Neural progenitor cell (in vitro differentiated cells): ENCODE measurements at regions not wholly inside any gene's neighbourhood (a gene's known extent, or its start where the extent isn't known, plus 50 kb on each side); places are given as distances from the start of the nearest gene placed in this dataset.

Experiments used
- DNase-seq: peaks from one replicate; pipeline ENCODE4 v3.0.0-alpha.2; 2016; ENCODE audit warnings: low spot score
- H2AFZ ChIP-seq: fragments of 200-600 bp; sonication (generic); replicated peaks from 2 replicates; pipeline ENCODE4 v1.6.1; 2016; ENCODE audit warnings: antibody characterized with exemption
- H3F3A ChIP-seq: fragments of 200-600 bp; sonication (generic); 2 replicates; pipeline ENCODE4 v1.6.1; 2016; ENCODE audit warnings: antibody characterized with exemption, low read depth
- H3K27ac ChIP-seq: fragments of 200-600 bp; sonication (generic); 2 replicates; pipeline ENCODE4 v1.5.1; 2016; ENCODE audit warnings: mild to moderate bottlenecking
- H3K27me3 ChIP-seq: fragments of 200-600 bp; sonication (generic); 2 replicates; pipeline ENCODE4 v1.6.1; 2016; ENCODE audit warnings: mild to moderate bottlenecking, moderate library complexity
- H3K36me3 ChIP-seq: fragments of 200-600 bp; sonication (generic); 2 replicates; pipeline ENCODE4 v1.5.1; 2016
- H3K4me1 ChIP-seq: fragments of 200-600 bp; sonication (generic); 2 replicates; pipeline ENCODE4 v1.6.1; 2016; ENCODE audit warnings: mixed run types
- H3K4me2 ChIP-seq: fragments of 200-600 bp; sonication (generic); 2 replicates; pipeline ENCODE4 v1.6.1; 2016
- H3K4me3 ChIP-seq: fragments of 200-600 bp; sonication (generic); 2 replicates; pipeline ENCODE4 v1.5.1; 2016
- H3K79me2 ChIP-seq: fragments of 200-600 bp; sonication (generic); 2 replicates; pipeline ENCODE4 v1.6.1; 2016; ENCODE audit warnings: low read depth
- H3K9ac ChIP-seq: fragments of 200-600 bp; sonication (generic); 2 replicates; pipeline ENCODE4 v1.6.1; 2016
- H3K9me3 ChIP-seq: fragments of 200-600 bp; sonication (generic); 2 replicates; pipeline ENCODE4 v1.5.1; 2016; ENCODE audit warnings: low read depth
- H4K20me1 ChIP-seq: fragments of 200-600 bp; sonication (generic); 2 replicates; pipeline ENCODE4 v1.6.1; 2016; ENCODE audit warnings: low read depth
- H3K27ac Mint-ChIP-seq: 3 replicates; pipeline ENCODE4 v1.8.0; 2021; ENCODE audit warnings: mixed read lengths
- H3K27me3 Mint-ChIP-seq: 2 replicates; pipeline ENCODE4 v1.8.0; 2022; ENCODE audit warnings: low read depth, mild to moderate bottlenecking, inconsistent platforms, moderate library complexity, mixed read lengths; ENCODE audit not compliant: insufficient read depth
- H3K36me3 Mint-ChIP-seq: 3 replicates; pipeline ENCODE4 v1.8.0; 2021; ENCODE audit warnings: mixed read lengths
- H3K4me1 Mint-ChIP-seq: 3 replicates; pipeline ENCODE4 v1.8.0; 2021; ENCODE audit warnings: mixed read lengths
- H3K4me3 Mint-ChIP-seq: 3 replicates; pipeline ENCODE4 v1.8.0; 2021; ENCODE audit warnings: mild to moderate bottlenecking, moderate library complexity, mixed read lengths
- H3K9me3 Mint-ChIP-seq: 3 replicates; pipeline ENCODE4 v1.8.0; 2020; ENCODE audit warnings: mixed read lengths
- CTCF ChIP-seq: fragments of 200-600 bp; sonication (generic); IDR thresholded peaks from 2 replicates; pipeline ENCODE4 v1.5.1; 2017; ENCODE audit warnings: antibody characterized with exemption, mild to moderate bottlenecking
- EZH2 ChIP-seq: fragments of 200-600 bp; sonication (generic); IDR thresholded peaks from 2 replicates; pipeline ENCODE4 v1.6.1; 2017; ENCODE audit warnings: antibody characterized with exemption, mild to moderate bottlenecking, moderate library complexity
- EZH2phosphoT487 ChIP-seq: fragments of 200-600 bp; sonication (generic); IDR thresholded peaks from 2 replicates; pipeline ENCODE4 v1.6.1; 2017; ENCODE audit warnings: antibody characterized with exemption

DNA sequence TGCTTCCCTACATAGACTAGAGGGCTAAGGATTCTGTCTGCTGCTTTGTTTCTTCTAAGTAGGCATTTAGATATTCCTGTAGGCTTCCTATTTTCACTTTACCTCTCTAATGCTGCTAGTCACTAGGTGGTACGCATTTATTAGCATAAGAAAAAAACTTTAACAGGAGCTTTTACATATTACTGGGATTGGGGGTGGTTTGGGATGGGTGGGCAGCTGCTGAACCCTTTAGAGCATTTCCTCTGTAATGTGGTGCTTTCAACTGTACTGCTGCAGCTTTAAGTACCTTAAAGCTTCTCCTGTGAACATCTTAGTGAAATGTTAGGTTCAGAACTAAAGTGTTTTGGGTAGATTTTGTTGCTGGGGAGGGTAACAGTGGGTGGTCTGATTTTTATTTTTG lies 92.6 kb downstream of the ZNF486 start:
- H3K4me3 ChIP-seq = no peak overlapping the region
- no peaks in the 10 kb centered on the region for H3K27me3 Mint-ChIP-seq
- no peak for DNase-seq
- H3K9me3 ChIP-seq = no peaks in the 10 kb centered on the region
- peak overlapping the region; percentile 63 for H2AFZ ChIP-seq
- H3K4me3 Mint-ChIP-seq = no peak overlapping the region
- TF ChIP-seq CTCF (no peak), EZH2 (no peak), EZH2phosphoT487 (no peak)
- H3K4me2 ChIP-seq = no peak overlapping the region
- H3K4me1 ChIP-seq = peaks cover 5% of the 10 kb centered on the region
- H4K20me1 ChIP-seq = no peaks in the 10 kb centered on the region
- H3K9ac ChIP-seq = no peak overlapping the region
- H3K27me3 ChIP-seq = peaks cover 4% of the 10 kb centered on the region
- no peak overlapping the region for H3K27ac Mint-ChIP-seq
- H3K36me3 ChIP-seq = no peaks in the 10 kb centered on the region
- peaks cover 9% of the 10 kb centered on the region for H3F3A ChIP-seq
- H3K27ac ChIP-seq = no peak overlapping the region
- no peaks in the 10 kb centered on the region for H3K79me2 ChIP-seq
- H3K9me3 Mint-ChIP-seq = peaks cover 27% of the 10 kb centered on the region
- H3K36me3 Mint-ChIP-seq = no peaks in the 10 kb centered on the region
- H3K4me1 Mint-ChIP-seq = no peaks in the 10 kb centered on the region

- H3K4me3 Mint-ChIP-seq = no peak overlapping the region
- H3K9me3 Mint-ChIP-seq = peaks cover 28% of the 10 kb centered on the region
- DNase-seq = no peak
- Histone ChIP-seq H3K79me2 (no peaks in the 10 kb centered on the region), H3K9me3 (no peaks in the 10 kb centered on the region), H2AFZ (no peak overlapping the region), H3K4me2 (no peak overlapping the region), H3F3A (peaks cover 9% of the 10 kb centered on the region), H3K27me3 (peaks cover 4% of the 10 kb centered on the region), H3K27ac (no peak overlapping the region), H3K4me1 (peaks cover 5% of the 10 kb centered on the region), H3K9ac (no peak overlapping the region), H3K4me3 (no peak overlapping the region), H3K36me3 (no peaks in the 10 kb centered on the region), H4K20me1 (no peaks in the 10 kb centered on the region)
- no peaks in the 10 kb centered on the region for H3K36me3 Mint-ChIP-seq
- H3K27me3 Mint-ChIP-seq = no peaks in the 10 kb centered on the region
- H3K4me1 Mint-ChIP-seq = no peaks in the 10 kb centered on the region
- TF ChIP-seq EZH2 = no peak
- TF ChIP-seq CTCF = no peak
- H3K27ac Mint-ChIP-seq = no peak overlapping the region
These were observed 89.6 kb downstream of the ZNF486 start for GRCh38 chr19:20256606-20257005.

- Mint-ChIP-seq H3K27me3 (no peaks in the 10 kb centered on the region), H3K4me1 (no peaks in the 10 kb centered on the region), H3K4me3 (no peak overlapping the region), H3K9me3 (peaks cover 26% of the 10 kb centered on the region), H3K36me3 (no peaks in the 10 kb centered on the region), H3K27ac (no peak overlapping the region)
- Histone ChIP-seq H3K79me2 (no peaks in the 10 kb centered on the region), H3K9ac (no peak overlapping the region), H3K4me2 (no peak overlapping the region), H3K4me1 (no peaks in the 10 kb centered on the region), H3K27ac (no peak overlapping the region), H3K36me3 (no peaks in the 10 kb centered on the region), H3K4me3 (no peak overlapping the region), H2AFZ (no peak overlapping the region), H3K9me3 (no peaks in the 10 kb centered on the region), H4K20me1 (no peaks in the 10 kb centered on the region), H3F3A (no peaks in the 10 kb centered on the region), H3K27me3 (no peaks in the 10 kb centered on the region)
- TF ChIP-seq CTCF (no peak), EZH2phosphoT487 (no peak), EZH2 (no peak)
- no peak for DNase-seq
These were observed 87.1 kb downstream of the ZNF486 start for GRCh38 chr19:20254121-20254520.

GRCh38 chr19:20252613-20253012 lies 85.6 kb downstream of the ZNF486 start:
- peaks cover 10% of the 10 kb centered on the region for H3K4me1 ChIP-seq
- no peaks in the 10 kb centered on the region for H4K20me1 ChIP-seq
- H2AFZ ChIP-seq = no peak overlapping the region
- H3K79me2 ChIP-seq = no peaks in the 10 kb centered on the region
- no peaks in the 10 kb centered on the region for H3K36me3 ChIP-seq
- no peak for TF ChIP-seq EZH2
- TF ChIP-seq CTCF = no peak
- TF ChIP-seq EZH2phosphoT487 = no peak
- H3K27ac Mint-ChIP-seq = no peak overlapping the region
- no peaks in the 10 kb centered on the region for H3K36me3 Mint-ChIP-seq
- no peaks in the 10 kb centered on the region for H3K27me3 ChIP-seq
- no peaks in the 10 kb centered on the region for H3F3A ChIP-seq
- no peak overlapping the region for H3K9ac ChIP-seq
- H3K4me3 Mint-ChIP-seq = no peak overlapping the region
- H3K4me3 ChIP-seq = no peak overlapping the region
- H3K27me3 Mint-ChIP-seq = no peaks in the 10 kb centered on the region
- no peak overlapping the region for H3K4me2 ChIP-seq
- H3K4me1 Mint-ChIP-seq = no peaks in the 10 kb centered on the region
- H3K27ac ChIP-seq = no peak overlapping the region
- peaks cover 19% of the 10 kb centered on the region for H3K9me3 Mint-ChIP-seq
- no peak for DNase-seq
- H3K9me3 ChIP-seq = no peaks in the 10 kb centered on the region
